OCI-LY1 (cell line): ENCODE measurements at regions not wholly inside any gene's neighbourhood (a gene's known extent, or its start where the extent isn't known, plus 50 kb on each side); places are given as distances from the start of the nearest gene placed in this dataset.

Experiments
- H2AFZ ChIP-seq: fragments of 200-600 bp; sonication (generic), shearing (Covaris generic); 2 replicates; pipeline ENCODE4 v1.6.0; 2014; ENCODE audit warnings: antibody characterized with exemption, mild to moderate bottlenecking, low read length
- H3F3A ChIP-seq: fragments of 200-600 bp; sonication (generic), shearing (Covaris generic); 2 replicates; pipeline ENCODE4 v1.6.0; 2014; ENCODE audit warnings: mild to moderate bottlenecking, antibody characterized with exemption, low read length, moderate library complexity; ENCODE audit not compliant: insufficient read depth
- H3K27ac ChIP-seq: fragments of 200-600 bp; sonication (generic); 2 replicates; pipeline ENCODE4 v1.5.1; 2014; ENCODE audit warnings: low read length, mixed run types, mild to moderate bottlenecking, low read depth; ENCODE audit not compliant: poor library complexity, severe bottlenecking
- H3K27me3 ChIP-seq: fragments of 200-600 bp; sonication (generic); 2 replicates; pipeline ENCODE4 v1.6.0; 2014; ENCODE audit warnings: antibody characterized with exemption, mild to moderate bottlenecking, low read length, moderate library complexity; ENCODE audit not compliant: insufficient read depth
- H3K36me3 ChIP-seq: fragments of 200-600 bp; sonication (generic); 2 replicates; pipeline ENCODE4 v1.6.1; 2014; ENCODE audit warnings: mild to moderate bottlenecking, antibody characterized with exemption, low read length, moderate library complexity, mixed read lengths; ENCODE audit not compliant: insufficient read depth
- H3K4me1 ChIP-seq: fragments of 200-600 bp; sonication (generic); 2 replicates; pipeline ENCODE4 v1.5.1; 2014; ENCODE audit warnings: mild to moderate bottlenecking, low read length, moderate library complexity; ENCODE audit not compliant: insufficient read depth, severe bottlenecking
- H3K4me2 ChIP-seq: fragments of 200-600 bp; sonication (generic), shearing (Covaris generic); 2 replicates; pipeline ENCODE4 v1.6.1; 2014; ENCODE audit warnings: low read length
- H3K4me3 ChIP-seq: fragments of 200-600 bp; sonication (generic); 2 replicates; pipeline ENCODE4 v1.5.1; 2014; ENCODE audit warnings: low read length, low read depth, mild to moderate bottlenecking, mixed read lengths; ENCODE audit not compliant: poor library complexity, severe bottlenecking
- H3K79me2 ChIP-seq: fragments of 200-600 bp; shearing (Covaris generic); 2 replicates; pipeline ENCODE4 v1.6.1; 2016; ENCODE audit warnings: mixed run types, low read length, mixed read lengths; ENCODE audit not compliant: insufficient read depth
- H3K9ac ChIP-seq: fragments of 200-600 bp; sonication (generic), shearing (Covaris generic); 2 replicates; pipeline ENCODE4 v1.6.1; 2014; ENCODE audit warnings: mild to moderate bottlenecking, low read length, mixed read lengths
- H3K9me2 ChIP-seq: fragments of 200-600 bp; sonication (generic), shearing (Covaris generic); 2 replicates; pipeline ENCODE4 v1.6.1; 2014; ENCODE audit warnings: low read depth, mild to moderate bottlenecking, low read length, mixed read lengths
- H3K9me3 ChIP-seq: fragments of 200-600 bp; shearing (Covaris generic); 2 replicates; pipeline ENCODE4 v1.6.1; 2014; ENCODE audit warnings: low read length, mixed read lengths
- H4K20me1 ChIP-seq: fragments of 200-600 bp; sonication (generic), shearing (Covaris generic); 2 replicates; pipeline ENCODE4 v1.6.0; 2016; ENCODE audit warnings: mild to moderate bottlenecking, low read length; ENCODE audit not compliant: insufficient read depth
- EZH2 ChIP-seq: fragments of 200-600 bp; sonication (generic), shearing (Covaris generic); IDR thresholded peaks from 2 replicates; pipeline ENCODE4 v1.8.0; 2017; ENCODE audit warnings: borderline replicate concordance, mixed run types, mild to moderate bottlenecking, antibody characterized with exemption, low read length, moderate library complexity, mixed read lengths
- TF ChIP-seq, protein P1 (sequence below): fragments of 200-600 bp; sonication (generic), shearing (Covaris generic); IDR thresholded peaks from 2 replicates; pipeline ENCODE4 v1.5.1; 2017; ENCODE audit warnings: mild to moderate bottlenecking, antibody characterized with exemption, low read length, moderate library complexity, mixed read lengths

DNA sequence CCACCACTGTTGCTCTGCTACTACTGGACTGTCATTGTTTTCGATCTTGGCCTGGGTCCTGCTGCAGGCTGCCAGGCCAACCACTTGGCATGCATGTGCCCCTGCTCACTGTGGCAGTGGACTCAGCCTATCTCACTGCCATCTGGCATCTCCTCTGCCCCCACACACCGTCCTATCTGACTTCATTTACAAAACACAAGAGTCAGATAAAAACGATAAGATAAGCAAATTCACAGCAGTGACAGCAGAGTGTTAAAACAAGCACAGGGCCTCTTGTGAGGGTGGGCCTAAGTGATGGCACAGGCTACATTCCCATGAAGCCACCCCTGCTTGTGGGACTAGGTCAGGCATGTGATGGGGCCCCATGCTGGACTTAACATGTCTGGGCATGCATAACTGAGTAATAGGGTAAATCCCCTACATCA is 68.1 kb downstream of the CRYGS start:
- Histone ChIP-seq H3K9me2 (no peaks in the 10 kb centered on the region), H3F3A (no peaks in the 10 kb centered on the region), H3K27me3 (peaks cover 4% of the 10 kb centered on the region; the same call in 1 of the 2 replicates), H3K79me2 (no peaks in the 10 kb centered on the region), H3K27ac (no peak overlapping the region), H3K4me3 (no peak overlapping the region), H2AFZ (no peak overlapping the region), H3K9me3 (no peaks in the 10 kb centered on the region), H3K4me2 (no peak overlapping the region), H3K36me3 (no peaks in the 10 kb centered on the region), H3K4me1 (no peaks in the 10 kb centered on the region), H4K20me1 (no peaks in the 10 kb centered on the region), H3K9ac (no peak overlapping the region)
- TF ChIP-seq, protein P1, sequence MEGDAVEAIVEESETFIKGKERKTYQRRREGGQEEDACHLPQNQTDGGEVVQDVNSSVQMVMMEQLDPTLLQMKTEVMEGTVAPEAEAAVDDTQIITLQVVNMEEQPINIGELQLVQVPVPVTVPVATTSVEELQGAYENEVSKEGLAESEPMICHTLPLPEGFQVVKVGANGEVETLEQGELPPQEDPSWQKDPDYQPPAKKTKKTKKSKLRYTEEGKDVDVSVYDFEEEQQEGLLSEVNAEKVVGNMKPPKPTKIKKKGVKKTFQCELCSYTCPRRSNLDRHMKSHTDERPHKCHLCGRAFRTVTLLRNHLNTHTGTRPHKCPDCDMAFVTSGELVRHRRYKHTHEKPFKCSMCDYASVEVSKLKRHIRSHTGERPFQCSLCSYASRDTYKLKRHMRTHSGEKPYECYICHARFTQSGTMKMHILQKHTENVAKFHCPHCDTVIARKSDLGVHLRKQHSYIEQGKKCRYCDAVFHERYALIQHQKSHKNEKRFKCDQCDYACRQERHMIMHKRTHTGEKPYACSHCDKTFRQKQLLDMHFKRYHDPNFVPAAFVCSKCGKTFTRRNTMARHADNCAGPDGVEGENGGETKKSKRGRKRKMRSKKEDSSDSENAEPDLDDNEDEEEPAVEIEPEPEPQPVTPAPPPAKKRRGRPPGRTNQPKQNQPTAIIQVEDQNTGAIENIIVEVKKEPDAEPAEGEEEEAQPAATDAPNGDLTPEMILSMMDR: no peak
- TF ChIP-seq EZH2: no peak

DNA sequence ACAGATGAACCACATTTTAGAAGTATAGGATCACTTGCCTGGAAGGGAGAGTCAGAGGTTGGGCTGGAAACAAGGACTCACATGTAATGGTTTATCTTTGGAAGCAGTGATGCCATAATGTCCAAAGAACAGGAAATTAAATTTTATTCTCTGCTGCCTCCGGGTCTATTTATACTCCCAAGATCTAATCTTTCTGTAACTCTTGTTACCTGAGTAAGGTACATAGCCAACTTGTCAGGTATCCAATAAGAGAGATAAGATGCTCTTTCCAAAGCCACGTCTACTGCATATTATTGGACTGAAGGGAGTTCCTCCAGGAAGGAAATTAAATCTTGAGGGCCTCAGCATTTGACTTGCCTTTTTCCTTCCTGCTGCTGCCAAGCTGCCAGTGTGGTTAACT is 71.0 kb downstream of the CRYGS start:
- no peaks in the 10 kb centered on the region for H3K9me3 ChIP-seq
- H3K4me3 ChIP-seq: no peak overlapping the region
- no peak overlapping the region for H2AFZ ChIP-seq
- no peaks in the 10 kb centered on the region for H4K20me1 ChIP-seq
- H3K36me3 ChIP-seq: no peaks in the 10 kb centered on the region
- H3K4me2 ChIP-seq: no peak overlapping the region
- H3K79me2 ChIP-seq: no peaks in the 10 kb centered on the region
- no peak for TF ChIP-seq EZH2
- TF ChIP-seq, protein P1: no peak
- no peaks in the 10 kb centered on the region for H3F3A ChIP-seq
- no peak overlapping the region for H3K9ac ChIP-seq
- peaks cover 4% of the 10 kb centered on the region; the same call in 1 of the 2 replicates for H3K27me3 ChIP-seq
- H3K9me2 ChIP-seq: no peaks in the 10 kb centered on the region
- H3K4me1 ChIP-seq: no peaks in the 10 kb centered on the region
- H3K27ac ChIP-seq: no peak overlapping the region

DNA sequence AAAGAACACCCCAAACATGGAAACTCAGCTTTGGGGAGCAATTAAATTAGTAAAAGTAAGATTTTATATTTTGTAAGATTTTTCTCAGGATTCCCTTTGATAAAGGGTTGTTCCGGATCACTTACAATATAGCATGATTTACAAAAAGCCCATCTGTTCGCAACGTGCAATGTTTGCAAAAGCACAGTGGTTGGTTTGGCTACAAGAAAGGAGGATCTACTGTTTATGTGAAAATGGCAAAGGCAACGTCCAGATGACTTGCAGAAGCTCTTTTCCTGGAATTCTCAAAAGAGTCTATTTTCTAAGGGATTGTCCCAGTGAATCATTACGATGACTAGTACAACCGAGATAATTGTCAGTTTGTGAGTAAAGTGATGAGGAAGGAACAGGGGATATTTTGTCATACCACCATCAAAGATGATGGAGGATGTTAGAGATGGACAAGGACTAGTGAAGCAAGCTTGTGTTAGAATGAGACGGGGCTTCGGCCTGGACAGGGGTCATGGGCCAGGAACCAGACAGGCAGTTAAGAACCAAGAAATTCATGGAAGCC is 71.6 kb downstream of the CRYGS start:
- Histone ChIP-seq H3K9ac (no peak overlapping the region), H4K20me1 (no peaks in the 10 kb centered on the region), H3K4me1 (no peaks in the 10 kb centered on the region), H3K9me2 (no peaks in the 10 kb centered on the region), H3K27me3 (peaks cover 4% of the 10 kb centered on the region; the same call in 1 of the 2 replicates), H3K36me3 (no peaks in the 10 kb centered on the region), H3K27ac (no peak overlapping the region), H3F3A (no peaks in the 10 kb centered on the region), H2AFZ (no peak overlapping the region), H3K79me2 (no peaks in the 10 kb centered on the region), H3K9me3 (no peaks in the 10 kb centered on the region), H3K4me2 (no peak overlapping the region), H3K4me3 (no peak overlapping the region)
- TF ChIP-seq EZH2: no peak
- TF ChIP-seq, protein P1: no peak
